Activated CD4-positive, alpha-beta T cell treated with anti-CD3 and anti-CD28 coated beads, Interleukin-2, amount 50 U/mL, for 16 hours (primary cell): ENCODE measurements at regions not wholly inside any gene's neighbourhood (a gene's known extent, or its start where the extent isn't known, plus 50 kb on each side); places are given as distances from the start of the nearest gene placed in this dataset.
A peak's percentile ranks its signal among the peaks of the same experiment; 100 is the strongest.
"Not testable (repeated sequence)": the region's sequence is repeated elsewhere in the genome, so short reads cannot be mapped to it uniquely, and the experiment has no call there.

Experiments
- DNase-seq: peaks from one replicate; pipeline ENCODE4 v3.0.0-alpha.2; 2020

DNA sequence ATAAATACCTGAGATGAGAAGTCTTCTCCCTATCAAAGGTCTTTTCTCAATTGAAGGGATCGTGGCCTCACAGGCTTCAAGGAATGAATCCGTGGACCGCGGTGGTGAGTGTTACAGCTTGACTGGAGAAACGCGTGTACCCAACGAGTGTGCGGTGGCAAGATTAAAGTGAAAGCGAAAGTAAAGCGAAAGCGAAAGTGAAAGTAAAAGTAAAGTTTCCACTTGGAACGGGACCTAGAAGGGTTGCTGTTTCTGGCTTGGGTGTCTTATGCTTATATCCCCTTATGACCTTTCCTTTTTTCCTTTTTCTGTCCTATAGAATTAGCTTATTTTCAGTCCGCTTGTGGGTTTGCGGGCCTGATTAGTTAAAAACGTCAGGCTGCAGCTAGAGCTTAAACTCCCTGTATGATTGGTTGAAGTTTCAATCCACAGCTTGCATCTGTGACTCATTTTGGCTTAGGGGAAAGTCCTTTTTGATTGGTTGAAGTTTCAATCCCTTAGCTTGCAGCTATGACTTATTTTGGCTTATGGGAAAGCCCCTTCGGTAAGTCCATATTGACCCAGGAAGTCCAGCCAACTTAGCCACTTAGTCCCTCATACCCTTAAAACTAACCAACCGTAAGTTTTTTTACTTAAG is 924.3 kb upstream of the CDH10 start:
- no peak for DNase-seq

DNA sequence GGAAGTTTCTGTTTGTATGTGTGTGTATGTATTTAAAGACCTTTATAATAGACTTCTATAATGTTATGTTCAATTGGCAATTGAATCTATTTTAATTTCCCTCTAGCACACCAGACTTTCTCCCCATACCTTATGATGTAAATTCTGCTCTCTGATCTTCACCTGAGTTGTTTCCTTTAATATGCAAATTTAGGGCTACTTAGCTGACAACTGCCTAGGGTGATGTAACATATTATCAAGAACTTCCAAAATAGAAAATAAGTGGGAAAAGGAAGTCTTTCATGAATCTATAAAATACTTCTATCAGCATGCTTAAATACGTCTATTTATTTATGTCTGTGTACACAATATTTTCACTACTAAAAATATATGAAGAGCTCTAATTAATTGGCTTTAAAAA is 923.5 kb upstream of the CDH10 start:
- DNase-seq: no peak

DNA sequence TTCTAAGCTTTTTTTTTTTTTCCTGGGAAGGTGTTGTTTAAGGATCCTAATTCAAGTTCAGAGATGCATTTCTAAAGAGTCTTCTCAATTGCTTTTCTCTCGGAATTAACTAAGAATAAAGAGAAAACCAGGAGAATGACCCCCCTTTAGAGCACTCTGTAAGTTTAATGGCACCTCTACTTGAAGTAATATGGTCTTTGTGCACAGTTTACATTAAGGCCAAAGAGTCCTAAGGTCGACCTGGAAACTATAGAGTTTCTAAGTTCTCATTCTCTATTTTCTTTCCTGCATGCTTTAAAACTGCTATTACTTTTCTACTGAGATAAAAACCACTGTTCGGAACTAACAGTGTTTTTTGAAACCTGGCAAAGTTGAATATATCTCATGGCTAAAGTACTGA is 923.1 kb upstream of the CDH10 start:
- DNase-seq: no peak

DNA sequence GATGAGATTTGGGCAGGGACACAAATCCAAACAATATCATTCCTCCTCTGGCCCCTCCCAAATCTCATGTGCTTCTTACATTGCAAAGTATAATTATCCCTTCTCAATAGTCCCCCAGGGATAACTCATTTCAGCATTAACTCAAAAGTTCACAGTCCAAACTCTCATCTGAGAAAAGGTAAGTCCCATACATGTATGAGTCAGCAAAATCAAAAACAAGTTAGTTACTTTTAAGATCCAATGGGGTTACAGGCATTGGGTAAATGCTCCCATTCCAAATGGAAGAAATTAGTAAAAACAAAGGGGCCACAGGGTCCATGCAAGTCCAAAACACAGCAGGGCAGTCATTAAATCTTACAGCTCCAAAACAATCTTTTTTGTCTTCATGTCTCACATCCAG is 917.9 kb upstream of the CDH10 start:
- DNase-seq: no peak

DNA sequence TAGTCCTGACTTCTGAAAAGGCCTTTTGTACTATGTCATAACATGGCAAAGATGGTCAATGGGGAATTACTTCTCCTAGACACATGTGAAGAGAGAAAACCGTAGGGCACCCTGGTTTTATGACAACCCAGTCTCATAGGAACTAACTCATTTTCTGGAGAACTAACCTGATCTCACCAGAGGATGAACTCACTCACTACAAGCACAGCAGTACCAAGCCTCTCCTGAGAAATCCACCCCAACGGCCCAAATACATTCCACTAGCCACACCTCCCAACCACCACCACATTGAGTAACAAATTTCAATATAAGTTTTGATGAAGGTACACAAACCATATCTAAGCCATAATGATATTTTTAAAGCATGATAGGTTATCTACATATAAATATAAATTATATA is 909.3 kb upstream of the CDH10 start:
- no peak for DNase-seq

DNA sequence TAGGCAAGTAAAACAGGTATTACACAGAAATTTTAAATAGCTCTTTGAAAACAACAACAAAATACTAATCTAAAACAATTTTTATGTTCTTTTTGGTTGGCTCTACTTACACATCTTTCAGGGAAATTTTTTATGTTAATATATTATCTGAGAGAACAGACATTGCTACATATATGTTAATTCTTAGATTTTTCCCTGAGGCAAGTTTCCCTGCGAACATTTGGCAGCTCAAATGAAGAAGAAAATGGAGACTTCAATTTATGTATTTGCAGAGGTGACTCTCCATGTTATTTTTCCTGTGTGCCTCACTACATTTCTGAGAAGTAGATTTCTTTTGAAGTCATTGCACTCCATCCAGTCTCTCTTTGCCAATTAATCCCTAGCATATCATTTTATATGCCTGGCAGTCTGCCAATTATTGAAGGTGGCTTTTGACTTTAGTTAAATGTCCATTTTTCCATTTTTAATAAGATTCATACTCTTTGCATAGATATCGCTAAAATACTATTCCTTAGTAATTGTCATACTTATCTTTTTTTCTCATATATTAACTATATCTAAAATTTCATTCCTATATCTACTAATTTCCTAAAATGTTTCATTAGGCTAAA is 908.2 kb upstream of the CDH10 start:
- no peak for DNase-seq

DNA sequence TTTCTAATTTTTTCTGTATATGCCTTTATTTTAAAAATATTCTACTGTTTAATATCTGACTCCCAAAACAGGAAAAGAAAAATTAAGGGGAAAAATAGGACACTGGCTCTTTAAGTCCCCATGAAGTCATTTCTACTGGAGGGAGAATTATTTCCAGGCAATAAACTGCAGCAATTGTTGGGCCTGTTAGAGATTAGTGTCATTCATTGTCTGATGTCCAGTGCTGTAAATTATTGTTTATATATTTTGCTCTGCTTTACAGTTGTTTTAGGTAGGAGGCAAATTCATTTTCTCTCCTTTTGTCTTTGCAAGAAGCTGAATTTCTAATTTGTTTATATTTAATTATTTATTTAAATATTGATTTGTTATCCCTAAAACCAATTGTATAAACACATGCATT is 906.0 kb upstream of the CDH10 start:
- no peak for DNase-seq

DNA sequence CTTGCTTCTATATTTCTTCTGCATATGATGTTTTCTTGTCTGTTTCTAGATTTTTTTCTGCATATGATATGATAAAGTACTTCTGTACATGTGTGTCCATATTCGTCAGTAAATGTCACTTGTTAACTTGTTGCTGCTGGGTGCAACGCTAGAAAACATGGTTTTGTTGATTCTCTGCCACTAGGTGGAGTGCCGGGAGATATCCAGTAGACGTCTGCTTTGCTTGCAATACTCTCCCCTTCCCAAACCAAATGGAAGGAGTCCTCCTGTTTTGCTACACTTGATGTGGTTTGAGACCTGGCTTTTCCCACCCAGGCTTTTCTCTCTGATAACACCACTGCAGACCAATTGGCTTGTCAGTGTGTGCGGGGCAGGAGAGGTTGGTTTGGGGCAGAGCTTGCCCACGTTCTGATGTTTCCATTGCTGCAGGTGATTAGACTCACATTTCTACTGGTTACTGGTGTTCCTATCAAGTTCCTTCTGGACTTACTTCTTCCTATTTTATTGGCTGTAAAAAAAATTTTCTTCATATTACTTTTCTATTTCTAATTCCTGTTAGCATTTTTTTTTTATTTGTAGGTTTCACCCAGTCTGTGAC is 900.0 kb upstream of the CDH10 start:
- peak; percentile 24 for DNase-seq

DNA sequence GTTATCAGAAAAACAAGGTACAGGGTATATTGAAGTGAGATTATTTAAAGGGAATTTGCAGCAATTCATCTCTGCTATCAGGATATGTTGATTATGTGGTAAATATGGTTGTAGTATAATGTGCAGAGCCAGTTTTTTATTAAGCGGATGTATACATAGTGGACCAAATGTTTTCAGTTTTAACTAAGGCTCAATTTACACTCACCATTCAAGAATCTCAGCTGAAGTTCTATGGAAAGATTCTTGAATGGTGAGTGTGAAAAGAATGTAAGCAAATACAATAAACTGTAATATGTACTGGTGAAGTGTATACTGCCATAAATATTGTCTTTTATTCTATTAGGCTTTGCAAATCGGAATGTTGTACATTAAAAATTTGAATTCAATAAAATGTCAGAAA is 895.9 kb upstream of the CDH10 start:
- DNase-seq: no peak

DNA sequence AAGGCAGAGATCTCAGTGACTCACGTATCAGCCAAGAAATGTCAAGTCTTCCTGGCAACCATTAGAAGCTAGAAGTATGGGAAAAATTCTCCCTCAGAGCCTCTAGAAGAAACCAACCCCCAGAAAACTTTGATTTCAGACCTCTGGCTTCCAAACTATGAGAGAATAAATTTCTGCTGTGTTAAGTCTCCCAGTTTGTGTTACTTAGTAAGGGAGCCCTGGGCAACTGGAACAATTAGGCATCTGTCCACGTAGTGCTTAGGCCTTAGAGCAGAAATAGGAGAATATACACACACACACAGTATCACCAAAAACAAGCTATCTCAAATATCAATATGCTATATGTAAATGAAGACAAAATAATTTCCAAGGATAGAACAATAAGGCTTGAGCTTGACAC is 894.8 kb upstream of the CDH10 start:
- no peak for DNase-seq

DNA sequence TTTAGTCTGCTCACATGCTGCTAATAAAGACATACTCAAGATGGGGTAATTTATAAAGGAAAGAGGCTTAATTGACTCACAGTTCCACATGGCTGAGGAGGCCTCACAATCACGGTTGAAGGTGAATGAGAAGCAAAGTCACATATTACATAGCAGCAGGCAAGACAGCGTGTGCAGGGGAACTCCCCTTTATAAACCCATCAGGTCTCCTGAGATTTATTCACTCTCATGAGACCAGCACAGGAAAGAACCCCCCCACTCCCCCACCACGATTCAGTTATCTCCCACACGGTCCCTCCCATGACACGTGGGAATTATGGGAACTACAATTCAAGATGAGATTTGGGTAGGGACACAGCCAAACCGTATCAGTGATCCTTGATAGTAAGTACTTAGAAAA is 891.7 kb upstream of the CDH10 start:
- DNase-seq: not testable (repeated sequence)

DNA sequence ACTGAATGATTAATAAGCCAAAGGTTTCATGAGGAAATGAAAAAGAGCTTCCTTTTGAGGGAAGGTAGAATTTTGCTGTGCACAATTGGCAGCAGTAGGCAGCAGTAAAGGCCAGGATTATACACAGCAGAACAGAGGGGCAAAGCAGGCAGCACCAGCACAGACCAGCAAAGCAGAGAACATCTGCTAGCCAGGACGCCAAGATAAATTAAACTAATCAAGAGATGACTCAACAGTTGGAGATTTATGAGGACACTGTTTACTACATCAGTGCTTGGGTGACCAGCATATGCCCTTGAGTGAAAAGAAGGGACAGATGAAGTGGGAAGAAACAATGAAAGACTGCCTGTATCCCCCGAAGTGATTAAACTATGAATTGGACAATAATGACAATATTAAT is 871.4 kb upstream of the CDH10 start:
- DNase-seq: no peak

DNA sequence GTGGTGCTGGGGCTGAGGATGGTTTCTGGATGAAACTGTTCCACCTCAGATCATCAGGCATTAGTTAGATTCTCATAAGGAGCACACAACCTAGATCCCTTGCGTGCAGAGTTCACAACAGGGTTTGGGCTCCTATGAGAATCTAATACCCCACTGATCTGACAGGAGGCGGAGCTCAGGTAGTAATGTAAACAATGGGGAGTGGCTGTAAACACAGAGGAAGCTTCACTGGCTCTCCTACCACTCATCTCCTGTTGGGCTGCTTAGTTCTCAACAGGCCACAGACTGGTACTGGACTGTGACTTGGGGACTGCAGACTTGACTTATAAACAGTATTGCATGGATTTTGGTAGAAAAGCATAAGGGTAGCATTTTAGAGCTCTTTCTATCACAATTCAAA is 870.7 kb upstream of the CDH10 start:
- DNase-seq: no peak

DNA sequence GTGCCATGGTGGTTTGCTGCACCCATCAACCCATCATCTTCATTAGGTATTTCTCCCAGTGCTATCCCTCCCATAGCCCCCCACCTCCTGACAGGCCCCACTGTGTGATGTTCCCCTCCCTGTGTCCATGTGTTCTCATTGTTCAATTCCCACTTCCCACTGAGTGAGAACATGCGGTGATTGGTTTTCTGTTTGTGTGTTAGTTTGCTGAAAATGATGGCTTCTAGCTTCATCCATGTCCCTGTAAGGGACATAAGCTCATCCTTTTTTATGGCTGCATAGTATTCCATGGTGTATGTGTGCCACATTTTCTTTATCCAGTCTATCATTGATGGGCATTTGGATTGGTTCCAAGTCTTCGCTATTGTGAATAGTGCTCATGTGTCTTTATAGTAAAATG is 865.9 kb upstream of the CDH10 start:
- not testable (repeated sequence) for DNase-seq

DNA sequence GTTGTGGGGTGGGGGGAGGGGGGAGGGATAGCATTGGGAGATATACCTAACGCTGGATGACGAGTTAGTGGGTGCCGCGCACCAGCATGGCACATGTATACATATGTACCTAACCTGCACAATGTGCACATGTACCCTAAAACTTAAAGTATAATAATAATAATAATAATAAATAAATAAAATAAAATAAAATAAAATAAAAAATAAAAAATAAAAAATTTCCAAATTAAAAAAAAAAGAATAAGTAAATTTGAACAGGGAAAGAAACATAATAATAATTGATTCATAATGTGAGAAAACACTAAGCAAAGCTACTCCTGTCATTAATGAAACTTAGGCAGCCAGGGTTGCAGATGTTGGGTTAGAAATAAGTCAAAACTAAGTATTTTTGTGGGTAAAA is 863.2 kb upstream of the CDH10 start:
- DNase-seq: not testable (repeated sequence)

DNA sequence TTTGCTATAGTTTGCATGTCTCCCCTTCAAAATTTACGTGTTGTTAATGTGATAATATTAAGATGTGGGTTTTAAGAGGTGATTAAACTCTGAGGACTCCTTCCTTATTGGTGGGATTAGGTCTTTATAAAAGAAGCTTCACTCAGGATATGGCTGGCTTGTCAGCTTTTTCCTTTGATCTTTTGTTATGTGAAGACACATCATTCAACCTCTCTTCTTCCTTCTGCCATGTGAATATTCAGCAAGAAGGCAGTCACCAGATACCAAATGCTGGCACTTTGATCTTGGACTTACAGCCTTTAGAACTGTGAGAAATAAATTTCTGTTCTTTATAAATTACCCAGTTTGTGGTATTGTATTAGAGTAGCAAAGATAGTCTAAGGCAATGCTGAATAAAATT is 855.9 kb upstream of the CDH10 start:
- no peak for DNase-seq

DNA sequence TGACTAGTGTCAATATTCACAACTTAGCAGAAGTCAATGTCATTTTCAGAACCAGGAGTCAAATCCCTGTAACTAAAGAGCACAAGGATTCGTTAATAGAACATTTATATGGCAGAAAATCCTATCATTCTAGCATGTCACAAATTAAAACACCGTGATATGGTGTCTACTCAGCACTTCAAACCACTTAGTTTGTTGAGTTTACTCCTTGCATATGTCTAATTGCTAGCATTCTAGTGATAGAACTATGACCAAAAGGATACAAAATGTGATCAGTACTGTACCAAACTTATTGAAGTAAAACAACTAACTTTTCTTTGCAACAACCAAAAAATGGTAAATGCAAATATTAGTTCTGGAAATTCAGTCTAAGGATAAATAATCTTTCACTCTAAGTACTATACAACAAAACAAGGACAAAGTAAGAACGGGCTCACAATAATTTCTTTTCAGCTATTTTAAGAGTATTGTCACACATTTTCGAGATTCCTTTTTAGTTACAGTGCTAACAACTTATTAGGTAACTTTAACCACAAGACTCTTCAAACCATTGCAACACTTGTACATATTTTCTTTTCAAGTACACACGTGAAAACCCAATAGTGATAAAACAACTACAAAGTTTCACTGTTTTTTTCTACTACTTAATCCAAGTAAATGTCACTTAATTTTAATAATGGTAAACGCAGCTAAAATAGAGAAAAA is 845.2 kb upstream of the CDH10 start:
- DNase-seq: no peak

DNA sequence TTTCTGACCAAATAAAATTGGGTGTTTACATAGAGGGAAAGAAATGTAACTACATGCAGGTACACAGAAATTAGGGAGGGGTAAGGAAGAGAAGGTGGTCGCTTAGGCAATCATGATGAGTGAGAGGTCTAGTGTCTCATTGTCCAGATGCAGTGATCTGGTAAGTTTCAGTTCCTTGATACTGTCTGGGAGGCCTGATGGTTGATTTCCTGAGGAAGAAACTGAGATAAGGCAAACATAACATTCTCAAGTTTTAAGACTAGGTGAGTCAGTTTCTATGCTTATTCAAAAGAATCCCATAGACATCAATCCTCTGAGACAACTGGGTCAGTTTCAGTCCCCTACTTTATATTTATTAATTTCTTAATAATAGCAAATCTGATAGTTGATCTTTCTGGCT is 843.3 kb upstream of the CDH10 start:
- DNase-seq: no peak

DNA sequence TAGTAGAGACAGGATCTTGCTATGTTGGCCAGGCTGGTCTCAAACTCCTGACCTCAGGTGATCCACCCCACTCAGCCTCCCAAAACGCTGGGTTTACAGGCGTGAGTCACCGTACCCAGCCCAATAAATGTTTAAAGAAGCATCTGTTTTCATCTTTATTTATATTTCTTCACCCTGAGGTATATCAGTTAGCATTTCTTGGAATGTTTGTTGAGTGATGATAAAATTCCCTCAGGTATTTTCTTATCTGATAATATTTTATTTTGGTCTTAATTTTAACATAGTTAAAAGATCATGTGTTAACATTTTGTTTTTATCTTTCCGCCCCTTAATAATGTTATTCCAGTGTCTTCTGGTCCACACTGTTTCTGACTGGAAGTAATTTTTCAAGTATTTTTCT is 839.6 kb upstream of the CDH10 start:
- DNase-seq: no peak

DNA sequence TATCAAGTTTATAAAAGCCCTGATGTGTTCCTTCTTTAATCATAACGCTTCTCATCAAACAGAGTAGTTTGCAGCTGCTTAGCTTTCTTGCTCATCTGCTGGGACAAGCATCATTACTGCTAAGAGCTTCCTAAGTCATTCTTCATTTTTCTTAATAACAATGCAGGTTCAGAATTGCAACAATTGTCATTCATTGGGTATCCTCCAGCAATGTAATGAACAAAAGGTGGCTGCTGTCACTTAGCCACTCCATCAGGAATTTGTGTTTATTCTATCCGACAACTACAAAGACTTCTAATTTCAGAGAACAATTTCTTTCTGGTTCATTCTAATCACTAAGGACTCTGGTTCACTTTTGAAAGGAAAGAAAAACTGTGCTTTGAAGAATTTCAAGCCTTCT is 836.7 kb upstream of the CDH10 start:
- DNase-seq: no peak

DNA sequence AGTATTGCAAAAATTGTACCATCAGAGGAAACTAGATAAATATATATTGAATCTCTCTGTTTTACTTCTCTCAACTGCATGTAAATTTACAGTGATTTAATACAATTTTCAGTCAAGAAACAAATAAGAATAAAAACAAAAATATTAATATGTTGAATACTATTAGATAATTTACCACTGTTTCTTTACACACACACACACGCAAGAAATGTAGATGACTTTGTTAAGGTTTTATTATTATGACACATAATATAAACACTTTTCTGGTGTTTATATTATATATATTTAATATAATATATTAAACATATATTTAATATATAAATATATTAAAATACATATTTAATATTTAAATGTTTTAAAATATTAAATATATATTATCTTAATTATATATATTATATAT is 814.3 kb upstream of the CDH10 start:
- DNase-seq: no peak

DNA sequence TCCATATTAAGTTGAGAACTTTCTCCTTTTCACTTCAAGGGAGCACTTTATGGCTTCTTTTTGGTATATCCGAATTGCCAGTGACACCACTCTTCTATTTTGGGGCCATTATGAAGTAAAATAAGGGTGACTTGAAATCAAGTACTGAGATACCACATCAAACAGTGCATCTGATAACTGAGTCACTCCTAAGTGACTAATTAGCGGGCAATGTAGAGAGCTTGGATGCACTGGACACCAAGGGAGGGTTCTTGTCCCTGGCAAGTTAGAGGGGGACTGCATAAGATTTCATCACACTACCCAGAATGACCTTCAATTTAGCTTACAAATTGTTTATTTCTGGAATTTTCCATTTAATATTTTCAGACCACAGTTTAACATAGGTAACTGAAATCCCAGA is 813.9 kb upstream of the CDH10 start:
- no peak for DNase-seq

DNA sequence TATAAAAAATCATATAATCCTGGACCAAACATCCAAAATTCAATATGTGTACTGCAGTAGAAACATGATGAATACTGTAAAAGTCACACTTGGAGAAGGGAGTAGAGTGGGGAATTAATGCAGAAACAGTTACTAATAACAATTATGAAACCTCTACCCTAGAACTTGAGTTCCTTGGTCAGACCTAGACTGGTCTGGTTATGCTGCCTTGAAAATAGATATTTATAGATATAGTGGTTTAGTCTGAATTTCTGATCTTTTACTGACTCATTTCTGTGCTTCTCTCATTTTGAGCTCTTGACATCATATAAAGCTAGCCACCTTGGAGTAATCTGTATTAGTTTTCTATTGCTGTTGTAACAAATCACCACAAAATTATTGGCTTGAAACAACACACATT is 808.7 kb upstream of the CDH10 start:
- DNase-seq: no peak

DNA sequence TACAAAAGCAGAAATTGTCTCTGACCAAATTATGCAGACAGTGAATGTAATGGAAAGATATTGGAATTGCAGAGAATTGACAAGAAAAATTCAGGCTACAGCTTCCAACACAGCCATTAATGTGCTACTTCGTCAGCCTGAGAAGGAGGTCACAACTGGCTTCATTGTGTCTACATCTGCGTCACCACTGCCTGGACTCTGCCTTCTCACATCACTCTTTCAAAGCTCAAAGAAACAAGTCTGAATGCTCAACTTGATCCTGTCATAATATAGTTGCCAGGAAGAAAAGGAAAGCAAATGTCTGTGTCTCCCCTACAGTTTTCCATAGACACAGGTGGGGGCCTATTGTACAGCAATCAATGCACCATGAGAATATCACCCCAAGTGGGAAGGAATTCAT is 806.5 kb upstream of the CDH10 start:
- DNase-seq: no peak
